ENCODE measurements at regions not wholly inside any gene's neighbourhood (a gene's known extent, or its start where the extent isn't known, plus 50 kb on each side); places are given as distances from the start of the nearest gene placed in this dataset.

GRCh38 chr2:8623958-8624591, 57.8 kb upstream of the ID2 start:
- Histone ChIP-seq H3K4me1 (ENCODE audit: insufficient read depth, insufficient read length) (peaks cover 5% of the 10 kb centered on the region), H3K4me3 (ENCODE audit: insufficient read length, low read depth) (no peak overlapping the region), H3K9ac (ENCODE audit: insufficient read length, low read depth) (no peak overlapping the region), H3K36me3 (ENCODE audit: insufficient read depth, insufficient read length, low read length) (no peaks in the 10 kb centered on the region), H3K27me3 (ENCODE audit: insufficient read depth, insufficient read length) (no peaks in the 10 kb centered on the region), H3K9me3 (ENCODE audit: insufficient read depth, low read length) (no peaks in the 10 kb centered on the region)
- DNase-seq (ENCODE audit: low read depth, low spot score) = no peak
- no peak for TF ChIP-seq YY1 (IDR thresholded peaks at IDR 0.05; ENCODE audit: insufficient read depth, insufficient read length)
- no peak for TF ChIP-seq SUZ12 (IDR thresholded peaks at IDR 0.05; ENCODE audit: extremely low read depth, insufficient read depth, insufficient read length)
- no peak for TF ChIP-seq ZNF274 (IDR thresholded peaks at IDR 0.05; ENCODE audit: low read depth, low read length)

- H3K4me3 ChIP-seq (ENCODE audit: insufficient read length, low read depth) = no peak overlapping the region
- TF ChIP-seq YY1 (IDR thresholded peaks at IDR 0.05; ENCODE audit: insufficient read depth, insufficient read length) (no peak), SUZ12 (IDR thresholded peaks at IDR 0.05; ENCODE audit: extremely low read depth, insufficient read depth, insufficient read length) (no peak), ZNF274 (IDR thresholded peaks at IDR 0.05; ENCODE audit: low read depth, low read length) (no peak)
- H3K36me3 ChIP-seq (ENCODE audit: insufficient read depth, insufficient read length, low read length) = no peaks in the 10 kb centered on the region
- H3K9ac ChIP-seq (ENCODE audit: insufficient read length, low read depth) = no peak overlapping the region
- H3K27me3 ChIP-seq (ENCODE audit: insufficient read depth, insufficient read length) = no peaks in the 10 kb centered on the region
- no peaks in the 10 kb centered on the region for H3K9me3 ChIP-seq (ENCODE audit: insufficient read depth, low read length)
- DNase-seq (ENCODE audit: low read depth, low spot score) = no peak
- H3K4me1 ChIP-seq (ENCODE audit: insufficient read depth, insufficient read length) = peaks cover 5% of the 10 kb centered on the region
Observed at GRCh38 chr2:8624855-8625398, 56.9 kb upstream of the ID2 start.

DNA sequence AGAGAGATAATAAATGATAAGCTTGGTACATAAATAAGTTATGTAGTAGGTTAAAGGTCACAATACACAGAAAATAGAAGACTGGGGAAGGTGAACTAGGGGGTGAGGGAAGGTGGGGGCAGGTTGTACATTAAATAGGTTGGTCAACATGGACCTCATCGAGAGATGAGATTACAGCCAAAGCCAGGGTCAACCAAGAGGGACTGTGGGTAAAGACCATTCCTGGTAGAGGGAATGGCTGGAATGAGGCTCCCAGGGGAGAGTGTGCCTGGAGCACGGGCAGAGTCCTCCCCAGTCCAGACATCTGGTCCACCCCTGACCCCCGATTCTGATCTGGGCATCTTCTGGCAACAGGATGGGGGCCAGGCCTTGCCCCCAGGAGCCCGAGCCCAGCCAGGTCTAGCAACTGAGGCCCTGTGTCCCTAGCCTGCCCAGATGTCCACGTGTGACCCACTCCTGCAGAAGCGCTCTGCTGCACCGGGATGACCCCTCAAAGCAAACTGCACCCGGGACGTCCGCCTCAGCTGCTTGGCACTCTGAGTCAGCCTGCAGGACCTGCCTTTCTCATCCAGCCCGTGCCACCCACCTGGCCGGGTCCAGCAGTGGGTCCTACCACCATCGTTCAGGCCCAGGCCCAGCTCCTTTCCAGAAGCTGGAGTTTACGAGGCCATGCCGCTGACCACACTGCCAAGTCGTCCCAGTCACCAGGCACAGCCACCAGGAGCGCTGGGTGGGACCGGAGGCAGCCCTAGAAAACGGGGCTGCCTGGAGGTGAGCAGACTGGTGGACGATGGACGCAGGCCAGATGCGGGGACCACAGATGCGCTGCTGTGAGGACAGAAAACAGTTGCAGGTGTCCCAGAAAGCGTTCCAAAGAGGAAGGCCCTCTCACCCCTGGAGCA, 56.2 kb upstream of the ID2 start:
- no peaks in the 10 kb centered on the region for H3K9me3 ChIP-seq (ENCODE audit: insufficient read depth, low read length)
- H3K4me3 ChIP-seq (ENCODE audit: insufficient read length, low read depth) = no peak overlapping the region
- no peaks in the 10 kb centered on the region for H3K36me3 ChIP-seq (ENCODE audit: insufficient read depth, insufficient read length, low read length)
- no peak for TF ChIP-seq ZNF274 (IDR thresholded peaks at IDR 0.05; ENCODE audit: low read depth, low read length)
- no peak for TF ChIP-seq SUZ12 (IDR thresholded peaks at IDR 0.05; ENCODE audit: extremely low read depth, insufficient read depth, insufficient read length)
- no peak for TF ChIP-seq YY1 (IDR thresholded peaks at IDR 0.05; ENCODE audit: insufficient read depth, insufficient read length)
- H3K27me3 ChIP-seq (ENCODE audit: insufficient read depth, insufficient read length) = no peaks in the 10 kb centered on the region
- no peak overlapping the region for H3K9ac ChIP-seq (ENCODE audit: insufficient read length, low read depth)
- DNase-seq (ENCODE audit: low read depth, low spot score) = no peak
- peaks cover 5% of the 10 kb centered on the region for H3K4me1 ChIP-seq (ENCODE audit: insufficient read depth, insufficient read length)

GRCh38 chr2:8626572-8626971, 55.3 kb upstream of the ID2 start:
- no peaks in the 10 kb centered on the region for H3K27me3 ChIP-seq (ENCODE audit: insufficient read depth, insufficient read length)
- peaks cover 5% of the 10 kb centered on the region for H3K4me1 ChIP-seq (ENCODE audit: insufficient read depth, insufficient read length)
- no peak for DNase-seq (ENCODE audit: low read depth, low spot score)
- H3K36me3 ChIP-seq (ENCODE audit: insufficient read depth, insufficient read length, low read length) = no peaks in the 10 kb centered on the region
- H3K9ac ChIP-seq (ENCODE audit: insufficient read length, low read depth) = no peak overlapping the region
- TF ChIP-seq YY1 (IDR thresholded peaks at IDR 0.05; ENCODE audit: insufficient read depth, insufficient read length) (no peak), ZNF274 (IDR thresholded peaks at IDR 0.05; ENCODE audit: low read depth, low read length) (no peak)
- no peaks in the 10 kb centered on the region for H3K9me3 ChIP-seq (ENCODE audit: insufficient read depth, low read length)
- H3K4me3 ChIP-seq (ENCODE audit: insufficient read length, low read depth) = no peak overlapping the region

DNA sequence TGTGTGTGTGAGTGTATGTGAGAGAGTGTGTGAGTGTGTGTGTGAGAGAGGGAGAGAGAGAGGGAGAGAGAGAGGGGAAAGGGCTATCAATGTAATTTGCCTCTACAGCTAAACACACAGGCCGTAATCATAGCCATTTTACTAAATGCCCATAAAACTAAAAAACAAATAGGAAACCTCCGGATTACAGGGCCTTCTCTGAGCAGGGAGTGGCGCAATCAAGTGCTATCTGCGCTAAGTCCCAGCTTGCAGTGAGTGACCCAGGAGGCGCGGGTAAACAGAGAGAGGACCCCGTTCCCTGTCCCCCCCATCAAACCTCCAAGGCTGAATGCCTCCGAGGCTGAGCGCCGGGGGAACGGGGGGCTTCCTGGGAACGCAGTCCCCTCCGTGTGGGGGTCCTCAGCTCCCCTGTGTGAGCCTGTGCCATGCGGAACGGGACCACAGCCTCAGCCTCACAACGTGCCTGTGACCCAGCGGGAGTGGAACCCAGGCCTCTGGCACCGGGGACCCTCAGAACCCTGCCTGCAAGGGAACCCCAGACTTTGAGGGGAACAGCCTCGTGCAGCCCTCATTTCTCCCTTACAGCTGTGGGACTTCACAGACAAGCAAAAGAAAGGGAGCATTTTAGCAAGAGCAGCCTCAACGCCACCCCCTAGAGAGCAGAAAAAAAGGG, 54.7 kb upstream of the ID2 start:
- TF ChIP-seq ZNF274 (IDR thresholded peaks at IDR 0.05; ENCODE audit: low read depth, low read length) (no peak), SUZ12 (IDR thresholded peaks at IDR 0.05; ENCODE audit: extremely low read depth, insufficient read depth, insufficient read length) (no peak), YY1 (IDR thresholded peaks at IDR 0.05; ENCODE audit: insufficient read depth, insufficient read length) (no peak)
- H3K27me3 ChIP-seq (ENCODE audit: insufficient read depth, insufficient read length) = no peaks in the 10 kb centered on the region
- no peak overlapping the region for H3K9ac ChIP-seq (ENCODE audit: insufficient read length, low read depth)
- DNase-seq (ENCODE audit: low read depth, low spot score) = no peak
- no peak overlapping the region for H3K4me3 ChIP-seq (ENCODE audit: insufficient read length, low read depth)
- H3K4me1 ChIP-seq (ENCODE audit: insufficient read depth, insufficient read length) = peaks cover 7% of the 10 kb centered on the region
- H3K9me3 ChIP-seq (ENCODE audit: insufficient read depth, low read length) = no peaks in the 10 kb centered on the region
- no peaks in the 10 kb centered on the region for H3K36me3 ChIP-seq (ENCODE audit: insufficient read depth, insufficient read length, low read length)

- H3K27me3 ChIP-seq (ENCODE audit: insufficient read depth, insufficient read length) = no peaks in the 10 kb centered on the region
- H3K9ac ChIP-seq (ENCODE audit: insufficient read length, low read depth) = no peak overlapping the region
- no peak for DNase-seq (ENCODE audit: low read depth, low spot score)
- H3K4me1 ChIP-seq (ENCODE audit: insufficient read depth, insufficient read length) = peaks cover 7% of the 10 kb centered on the region
- H3K9me3 ChIP-seq (ENCODE audit: insufficient read depth, low read length) = no peaks in the 10 kb centered on the region
- no peaks in the 10 kb centered on the region for H3K36me3 ChIP-seq (ENCODE audit: insufficient read depth, insufficient read length, low read length)
- no peak for TF ChIP-seq ZNF274 (IDR thresholded peaks at IDR 0.05; ENCODE audit: low read depth, low read length)
- TF ChIP-seq SUZ12 (IDR thresholded peaks at IDR 0.05; ENCODE audit: extremely low read depth, insufficient read depth, insufficient read length) = no peak
- TF ChIP-seq YY1 (IDR thresholded peaks at IDR 0.05; ENCODE audit: insufficient read depth, insufficient read length) = no peak
- H3K4me3 ChIP-seq (ENCODE audit: insufficient read length, low read depth) = no peak overlapping the region
Observed at GRCh38 chr2:8627692-8628085, 54.2 kb upstream of the ID2 start.

Data from NT2/D1 (cell line).